ENCODE measurements at regions not wholly inside any gene's neighbourhood (a gene's known extent, or its start where the extent isn't known, plus 50 kb on each side); places are given as distances from the start of the nearest gene placed in this dataset.

DNA sequence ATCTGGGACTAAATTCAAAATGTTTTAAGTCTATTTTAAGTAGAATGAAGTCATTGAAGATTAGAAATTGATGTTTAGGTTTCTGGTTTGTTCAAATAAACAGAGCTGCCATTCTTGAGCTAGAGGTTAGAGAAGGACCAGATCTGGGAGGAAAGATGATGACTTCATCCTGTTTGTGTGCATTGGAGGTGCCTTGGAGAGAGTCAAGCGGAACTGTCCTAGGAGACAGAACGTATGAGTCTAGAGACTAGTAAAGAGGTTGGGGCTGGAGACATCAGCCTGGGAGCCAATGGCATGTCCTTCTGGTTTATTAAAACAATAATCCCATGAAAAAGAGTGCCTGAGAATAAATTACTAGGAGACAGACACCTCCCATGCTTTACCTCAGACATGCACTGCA lies 303.4 kb downstream of the KBTBD8 start:
- in situ Hi-C loops (cut with HindIII; ENCODE audit: low pct_unique_long_range_greater_than_20kb, low sequenced_read_pairs) = no loop called here
- DNase-seq (ENCODE audit: low read depth, low spot score) = no peak

GRCh38 chr3:67302489-67302888 lies 304.4 kb downstream of the KBTBD8 start:
- in situ Hi-C loops (cut with HindIII; ENCODE audit: low pct_unique_long_range_greater_than_20kb, low sequenced_read_pairs) = no loop called here
- DNase-seq (ENCODE audit: low read depth, low spot score) = no peak

DNA sequence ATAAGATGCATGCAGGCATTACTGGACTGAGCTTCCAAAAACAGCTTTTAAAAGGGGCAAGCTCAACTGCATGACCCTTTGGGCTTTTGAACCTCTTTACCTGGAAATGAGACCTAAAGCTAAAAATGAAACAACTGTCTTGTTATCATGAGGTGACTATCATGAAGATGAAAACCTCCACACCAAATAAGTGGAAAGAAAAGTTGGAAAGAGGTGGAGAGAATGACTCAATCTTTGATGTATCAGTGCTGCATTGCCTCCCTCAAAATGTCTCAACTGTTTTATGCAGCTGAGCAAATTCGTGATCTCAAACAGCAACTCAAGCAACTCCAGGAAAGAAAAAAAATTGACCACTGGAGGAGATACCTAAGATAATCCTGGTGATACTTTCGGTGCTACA lies 307.1 kb downstream of the KBTBD8 start:
- in situ Hi-C loops (cut with HindIII; ENCODE audit: low pct_unique_long_range_greater_than_20kb, low sequenced_read_pairs) = no loop called here
- no peak for DNase-seq (ENCODE audit: low read depth, low spot score)

DNA sequence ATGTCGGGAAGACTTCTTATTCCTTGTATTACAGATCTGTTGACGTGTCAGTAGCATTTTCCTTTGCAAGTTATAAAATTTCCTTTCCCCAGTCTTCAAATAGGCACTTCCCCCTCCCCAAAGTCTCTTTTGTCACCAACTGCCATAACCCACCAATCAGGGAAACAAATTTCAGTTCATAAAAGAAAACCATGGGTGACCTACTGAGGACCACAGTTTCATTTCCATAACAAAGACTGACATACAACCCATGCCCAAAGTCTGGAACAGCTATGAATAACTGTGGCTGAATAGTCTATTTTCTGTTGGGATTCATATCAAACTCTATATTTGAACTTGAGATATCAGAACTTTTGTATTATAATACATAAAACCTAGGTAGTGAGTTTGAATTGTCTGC lies 307.8 kb downstream of the KBTBD8 start:
- in situ Hi-C loops (cut with HindIII; ENCODE audit: low pct_unique_long_range_greater_than_20kb, low sequenced_read_pairs) = no loop called here
- DNase-seq (ENCODE audit: low read depth, low spot score) = no peak

DNA sequence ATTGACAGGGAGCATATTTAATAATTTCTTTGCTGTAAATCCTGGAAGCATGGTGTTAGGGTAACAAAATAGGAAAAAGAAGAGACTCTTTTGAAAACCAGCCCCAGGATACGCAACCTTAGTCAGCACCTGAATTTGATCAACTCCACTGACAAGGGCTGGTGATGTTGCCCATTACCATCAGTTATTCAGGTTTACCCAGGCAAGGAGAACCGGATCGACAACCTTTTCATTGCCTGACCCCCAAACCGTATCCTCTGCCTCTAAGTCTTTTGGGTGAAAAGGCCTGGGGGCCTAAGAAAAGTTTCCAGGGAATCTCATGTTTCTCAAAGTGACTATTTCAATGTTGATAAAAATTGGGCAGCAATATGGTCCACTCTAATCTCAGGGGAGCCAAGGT lies 313.3 kb downstream of the KBTBD8 start:
- no peak for DNase-seq (ENCODE audit: low read depth, low spot score)
- in situ Hi-C loops (cut with HindIII; ENCODE audit: low pct_unique_long_range_greater_than_20kb, low sequenced_read_pairs) = no loop called here

- in situ Hi-C loops (cut with HindIII; ENCODE audit: low pct_unique_long_range_greater_than_20kb, low sequenced_read_pairs) = no loop called here
- DNase-seq (ENCODE audit: low read depth, low spot score) = no peak
Observed at GRCh38 chr3:67312155-67312554, 314.0 kb downstream of the KBTBD8 start.

DNA sequence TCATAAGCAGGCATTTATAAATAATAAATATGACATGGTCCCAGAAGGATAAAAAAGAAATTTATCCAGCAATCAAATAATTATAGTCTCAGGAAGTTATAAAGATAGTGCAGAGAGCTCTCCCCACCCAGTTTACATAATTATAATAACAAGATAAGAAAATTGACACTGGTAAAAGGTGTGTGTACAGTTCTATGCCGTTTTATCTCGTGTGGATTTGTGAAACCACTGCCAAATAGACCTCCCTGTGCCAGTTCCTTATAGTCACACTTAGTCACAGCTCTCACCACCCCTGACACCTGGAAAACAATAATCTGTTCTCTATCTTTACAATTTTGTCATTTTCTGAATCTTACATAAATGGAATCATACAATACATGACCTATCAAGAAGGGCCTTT lies 320.1 kb downstream of the KBTBD8 start:
- no peak for DNase-seq (ENCODE audit: low read depth, low spot score)
- in situ Hi-C loops (cut with HindIII; ENCODE audit: low pct_unique_long_range_greater_than_20kb, low sequenced_read_pairs) = no loop called here

GRCh38 chr3:67324554-67324953 lies 326.4 kb downstream of the KBTBD8 start:
- in situ Hi-C loops (cut with HindIII; ENCODE audit: low pct_unique_long_range_greater_than_20kb, low sequenced_read_pairs) = no loop called here

More at GRCh38 chr3:67324554-67324953, 326.4 kb downstream of the KBTBD8 start:
- no peak for DNase-seq (ENCODE audit: low read depth, low spot score)
